HG02678 (cell line): ENCODE measurements at regions not wholly inside any gene's neighbourhood (a gene's known extent, or its start where the extent isn't known, plus 50 kb on each side); places are given as distances from the start of the nearest gene placed in this dataset.
"Not testable (repeated sequence)": the region's sequence is repeated elsewhere in the genome, so short reads cannot be mapped to it uniquely, and the experiment has no call there.

Source experiments
- ATAC-seq: cut with Tn5 transposase; IDR thresholded peaks from one replicate; pipeline ENCODE4 v1.9.1; 2021; ENCODE audit warnings: mild to moderate bottlenecking, moderate library complexity; ENCODE audit not compliant: unreplicated experiment

DNA sequence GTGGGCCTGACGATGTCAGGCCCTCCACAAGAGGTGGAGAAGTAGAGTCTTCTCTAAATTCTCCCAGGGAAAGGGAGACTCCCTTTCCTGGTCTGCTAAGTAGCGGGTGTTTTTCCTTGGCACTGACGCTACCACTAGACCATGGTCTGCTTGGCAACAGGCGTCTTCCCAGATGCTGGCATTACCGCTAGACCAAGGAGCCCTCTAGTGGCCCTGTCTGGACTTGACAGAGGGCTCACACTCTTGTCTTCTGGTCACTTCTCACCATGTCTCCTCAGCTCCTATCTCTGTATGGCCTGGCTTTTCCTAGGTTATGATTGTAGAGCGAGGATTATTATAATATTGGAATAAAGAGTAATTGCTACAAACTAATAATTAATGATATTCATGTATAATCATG lies 51.1 kb upstream of the RASSF6 start:
- ATAC-seq, result not testable (repeated sequence)

DNA sequence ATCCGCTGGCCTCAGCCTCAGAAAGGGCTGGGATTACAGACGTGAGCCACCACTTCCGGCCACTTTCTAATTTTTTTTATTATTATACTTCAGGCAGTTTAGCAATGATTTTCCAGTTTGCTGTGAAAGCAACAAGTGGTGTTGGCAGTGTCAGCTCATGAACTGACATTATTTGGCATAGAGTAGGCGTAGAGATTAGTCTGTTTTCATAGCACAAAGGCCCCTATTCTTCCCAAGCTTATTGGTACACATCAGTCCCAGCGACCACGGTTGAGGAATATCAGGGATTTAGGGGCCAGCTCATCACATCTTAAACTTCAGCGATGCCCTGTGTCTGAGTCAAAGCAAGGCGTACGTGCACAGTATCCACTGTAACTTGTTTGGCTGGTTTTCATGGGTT lies 53.0 kb upstream of the RASSF6 start:
- no peak for ATAC-seq

- no peak for ATAC-seq
These were observed 54.2 kb upstream of the RASSF6 start for GRCh38 chr4:73674451-73674919.

- ATAC-seq, result no peak
These were observed 55.4 kb upstream of the RASSF6 start for GRCh38 chr4:73675623-73676022.

GRCh38 chr4:73676136-73676535 lies 55.9 kb upstream of the RASSF6 start:
- ATAC-seq, result no peak

- ATAC-seq, result peak; percentile 84
These were observed 56.7 kb upstream of the RASSF6 start for GRCh38 chr4:73676861-73677323.

GRCh38 chr4:73679836-73680235 lies 59.6 kb upstream of the RASSF6 start:
- no peak for ATAC-seq

GRCh38 chr4:73681776-73682175 lies 58.6 kb upstream of the CXCL8 start:
- ATAC-seq, result no peak

DNA sequence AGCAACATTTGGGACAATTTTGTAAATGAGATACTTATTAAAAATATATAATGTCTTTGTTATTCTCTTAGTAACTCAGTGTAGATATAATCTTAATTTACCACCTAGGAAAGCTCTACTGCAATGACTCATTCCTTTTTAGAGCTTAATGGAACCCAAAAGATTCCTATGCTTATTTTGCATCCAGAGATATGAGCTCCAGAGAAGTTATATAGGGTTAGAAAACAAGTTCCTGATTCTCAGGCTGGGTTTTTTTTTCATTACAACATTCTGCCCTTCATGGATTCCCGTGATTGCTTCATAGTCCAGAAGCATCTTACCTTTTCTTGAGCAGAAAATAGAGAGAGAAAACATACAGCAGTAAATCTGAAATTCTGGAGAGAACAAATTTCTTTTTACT lies 57.9 kb upstream of the CXCL8 start:
- no peak for ATAC-seq

DNA sequence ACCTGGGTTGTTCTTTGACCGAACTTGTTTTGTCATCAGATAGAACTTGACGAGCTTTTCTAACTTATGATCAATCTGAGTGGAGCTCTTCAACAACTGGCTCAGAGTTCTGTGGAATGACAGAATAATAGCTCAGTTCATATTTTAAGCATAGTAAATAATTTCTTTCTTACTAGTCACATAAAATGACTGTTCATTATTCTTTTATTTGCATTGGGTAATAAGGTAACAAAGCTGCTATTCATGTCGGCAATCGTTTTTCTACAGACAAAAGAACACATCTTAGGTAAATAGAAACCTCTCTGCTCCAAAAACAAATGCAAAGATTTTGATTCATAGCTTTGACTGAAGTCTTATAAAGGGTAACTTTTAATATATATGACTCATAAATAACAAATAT lies 57.3 kb upstream of the CXCL8 start:
- ATAC-seq, result no peak

DNA sequence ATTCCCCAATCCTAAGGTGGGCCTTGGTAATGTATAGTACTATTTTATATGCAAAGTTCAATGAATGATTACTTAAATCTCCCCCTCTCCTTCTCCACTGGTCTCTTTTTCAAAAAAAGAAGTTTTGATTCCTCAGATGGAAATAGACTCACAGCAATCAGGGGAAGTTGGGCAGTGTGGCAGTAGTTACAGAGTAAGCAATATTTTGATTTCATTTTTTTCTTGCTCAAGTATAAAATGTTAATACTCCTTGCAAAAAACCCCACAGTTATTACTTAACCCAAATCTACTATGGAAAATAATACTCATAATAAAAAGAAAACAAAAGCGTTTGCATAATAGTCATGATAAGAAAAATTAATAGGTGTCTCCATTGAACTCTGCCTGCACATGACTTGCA lies 56.9 kb upstream of the CXCL8 start:
- ATAC-seq, result no peak

- no peak for ATAC-seq
These were observed 56.3 kb upstream of the CXCL8 start for GRCh38 chr4:73684097-73684496.

DNA sequence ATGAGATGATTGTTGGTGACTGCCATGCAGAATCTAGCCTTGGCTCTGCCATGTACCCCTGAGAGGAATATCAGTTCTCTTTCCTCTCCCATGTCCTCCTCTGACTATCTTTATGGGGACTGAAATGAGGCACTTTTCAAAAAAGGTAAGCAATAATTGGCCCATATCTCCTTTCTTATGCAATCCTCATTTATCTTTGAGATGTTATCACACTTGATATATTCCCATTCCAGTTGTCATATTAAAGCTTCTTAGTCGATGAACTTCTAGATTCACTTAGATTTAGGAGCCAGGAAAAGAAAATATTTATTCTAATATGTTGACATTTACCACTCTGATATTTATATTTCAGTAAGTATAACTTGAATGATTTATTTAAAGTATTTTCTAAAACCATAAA lies 55.3 kb upstream of the CXCL8 start:
- ATAC-seq, result no peak

DNA sequence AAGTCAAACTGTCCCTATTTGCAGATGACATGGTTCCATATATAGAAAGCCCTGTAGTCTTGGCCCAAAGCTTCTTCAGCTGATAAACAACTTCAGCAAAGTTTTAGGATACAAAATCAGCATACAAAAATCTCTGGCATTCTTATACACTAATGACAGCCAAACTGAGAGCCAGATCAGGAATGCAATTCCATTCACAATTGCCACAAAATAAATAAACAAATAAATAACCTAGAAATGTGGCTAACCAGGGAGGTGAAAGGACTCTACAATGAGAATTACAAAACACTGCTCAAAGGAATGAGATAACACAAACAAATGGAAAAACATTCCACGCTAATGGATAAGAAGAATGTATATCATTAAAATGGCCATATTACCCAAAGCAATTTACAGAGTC lies 52.9 kb upstream of the CXCL8 start:
- ATAC-seq, result no peak

- ATAC-seq, result no peak
These were observed 50.2 kb upstream of the CXCL8 start for GRCh38 chr4:73690051-73690738.
